ENCODE measurements at regions not wholly inside any gene's neighbourhood (a gene's known extent, or its start where the extent isn't known, plus 50 kb on each side); places are given as distances from the start of the nearest gene placed in this dataset.
"Not testable (repeated sequence)": the region's sequence is repeated elsewhere in the genome, so short reads cannot be mapped to it uniquely, and the experiment has no call there.

- no peak for TF ChIP-seq CTCF (IDR thresholded peaks at IDR 0.05; ENCODE audit: low read depth, low read length)
- DNase-seq (ENCODE audit: extremely low read depth, low read depth) = no peak
Observed at GRCh38 chr21:18549214-18549905, 145.8 kb upstream of the TMPRSS15 start.

GRCh38 chr21:18550361-18550760 lies 146.8 kb upstream of the TMPRSS15 start:
- DNase-seq (ENCODE audit: extremely low read depth, low read depth) = no peak
- TF ChIP-seq CTCF (IDR thresholded peaks at IDR 0.05; ENCODE audit: low read depth, low read length) = no peak

GRCh38 chr21:18553786-18554185 lies 150.2 kb upstream of the TMPRSS15 start:
- no peak for DNase-seq (ENCODE audit: extremely low read depth, low read depth)
- no peak for TF ChIP-seq CTCF (IDR thresholded peaks at IDR 0.05; ENCODE audit: low read depth, low read length)

GRCh38 chr21:18567770-18568169 lies 164.2 kb upstream of the TMPRSS15 start:
- DNase-seq (ENCODE audit: extremely low read depth, low read depth) = not testable (repeated sequence)

- no peak for TF ChIP-seq CTCF (IDR thresholded peaks at IDR 0.05; ENCODE audit: low read depth, low read length)
- DNase-seq (ENCODE audit: extremely low read depth, low read depth) = no peak
Observed at GRCh38 chr21:18588001-18588662, 184.5 kb upstream of the TMPRSS15 start.

- TF ChIP-seq CTCF (IDR thresholded peaks at IDR 0.05; ENCODE audit: low read depth, low read length) = no peak
- DNase-seq (ENCODE audit: extremely low read depth, low read depth) = no peak
Observed at GRCh38 chr21:18601146-18601545, 197.6 kb upstream of the TMPRSS15 start.

GRCh38 chr21:18602711-18603110 lies 199.1 kb upstream of the TMPRSS15 start:
- no peak for TF ChIP-seq CTCF (IDR thresholded peaks at IDR 0.05; ENCODE audit: low read depth, low read length)
- no peak for DNase-seq (ENCODE audit: extremely low read depth, low read depth)

- no peak for TF ChIP-seq CTCF (IDR thresholded peaks at IDR 0.05; ENCODE audit: low read depth, low read length)
Observed at GRCh38 chr21:18603261-18603660, 199.7 kb upstream of the TMPRSS15 start.

More at GRCh38 chr21:18603261-18603660, 199.7 kb upstream of the TMPRSS15 start:
- no peak for DNase-seq (ENCODE audit: extremely low read depth, low read depth)
